NK-92 treated with Interleukin-12 subunit alpha and Interleukin-12 subunit beta, amount 100 ng/mL, for 24 hours (cell line): ENCODE measurements at regions not wholly inside any gene's neighbourhood (a gene's known extent, or its start where the extent isn't known, plus 50 kb on each side); places are given as distances from the start of the nearest gene placed in this dataset.
A peak's percentile ranks its signal among the peaks of the same experiment; 100 is the strongest.

Experiments
- DNase-seq: peaks from one replicate; lab custom pipeline; 2025; lab: John Stamatoyannopoulos, UW

GRCh38 chr12:111310076-111310870 lies 58.6 kb downstream of the PHETA1 start:
- no peak for DNase-seq

GRCh38 chr12:111309584-111309983 lies 59.3 kb downstream of the PHETA1 start:
- DNase-seq, result no peak

GRCh38 chr12:111308473-111308872 lies 60.4 kb downstream of the PHETA1 start:
- no peak for DNase-seq

- no peak for DNase-seq
These were observed 64.2 kb downstream of the PHETA1 start for GRCh38 chr12:111304642-111305071.

GRCh38 chr12:111303531-111303930 lies 65.4 kb downstream of the PHETA1 start:
- DNase-seq, result no peak

- peak; percentile 5 for DNase-seq
These were observed 70.1 kb downstream of the PHETA1 start for GRCh38 chr12:111298582-111299436.

- DNase-seq, result no peak
These were observed 71.0 kb downstream of the PHETA1 start for GRCh38 chr12:111297703-111298426.

- no peak for DNase-seq
These were observed 71.9 kb downstream of the PHETA1 start for GRCh38 chr12:111296906-111297463.

GRCh38 chr12:111295176-111295575 lies 73.7 kb downstream of the PHETA1 start:
- DNase-seq, result no peak

- DNase-seq, result no peak
These were observed 75.5 kb downstream of the PHETA1 start for GRCh38 chr12:111293266-111294009.

GRCh38 chr12:111291357-111291756 lies 77.5 kb downstream of the PHETA1 start:
- no peak for DNase-seq

GRCh38 chr12:111288771-111289170 lies 80.1 kb downstream of the PHETA1 start:
- DNase-seq, result no peak

- no peak for DNase-seq
These were observed 81.6 kb downstream of the PHETA1 start for GRCh38 chr12:111287125-111287900.

- no peak for DNase-seq
These were observed 83.7 kb downstream of the PHETA1 start for GRCh38 chr12:111285200-111285599.

- DNase-seq, result no peak
These were observed 84.2 kb downstream of the PHETA1 start for GRCh38 chr12:111284709-111285108.

- DNase-seq, result no peak
These were observed 84.9 kb downstream of the PHETA1 start for GRCh38 chr12:111283966-111284365.

- DNase-seq, result no peak
These were observed 85.4 kb downstream of the PHETA1 start for GRCh38 chr12:111283521-111283920.

GRCh38 chr12:111277570-111277969 lies 91.3 kb downstream of the PHETA1 start:
- DNase-seq, result no peak

- no peak for DNase-seq
These were observed 92.7 kb downstream of the PHETA1 start for GRCh38 chr12:111276146-111276545.

GRCh38 chr12:111275308-111275707 lies 93.6 kb downstream of the PHETA1 start:
- no peak for DNase-seq

- DNase-seq, result no peak
These were observed 94.1 kb downstream of the PHETA1 start for GRCh38 chr12:111274777-111275176.
